IMR-90 (cell line): ENCODE measurements at regions not wholly inside any gene's neighbourhood (a gene's known extent, or its start where the extent isn't known, plus 50 kb on each side); places are given as distances from the start of the nearest gene placed in this dataset.

ENCODE experiments used
- BHLHE40 ChIP-seq: fragments of 150-350 bp; IDR thresholded peaks from 2 replicates; pipeline ENCODE4 v1.6.1; 2016; ENCODE audit warnings: mild to moderate bottlenecking, low read depth, low read length
- CEBPB ChIP-seq: IDR thresholded peaks from 2 replicates; pipeline ENCODE4 v1.6.1; 2012; ENCODE audit warnings: low read depth, low read length, improper control_type of control experiment
- CHD1 ChIP-seq: IDR thresholded peaks from 2 replicates; pipeline ENCODE4 v1.6.1; 2012; ENCODE audit warnings: low read depth, low read length, improper control_type of control experiment
- CTCF ChIP-seq: conservative IDR thresholded peaks from 2 replicates; pipeline ENCODE4 v1.5.1; 2012; ENCODE audit warnings: mild to moderate bottlenecking, low read depth, low read length, improper control_type of control experiment
- FOS ChIP-seq: fragments of 150-350 bp; IDR thresholded peaks from 2 replicates; pipeline ENCODE4 v1.6.1; 2016; ENCODE audit warnings: low read depth, low read length
- MAFK ChIP-seq: IDR thresholded peaks from 2 replicates; pipeline ENCODE4 v1.6.1; 2012; ENCODE audit warnings: low read depth, low read length, improper control_type of control experiment
- MAZ ChIP-seq: IDR thresholded peaks from 2 replicates; pipeline ENCODE4 v1.6.1; 2012; ENCODE audit warnings: low read depth, mild to moderate bottlenecking, low read length, improper control_type of control experiment, moderate library complexity, borderline replicate concordance
- MXI1 ChIP-seq: IDR thresholded peaks from 2 replicates; pipeline ENCODE4 v1.6.1; 2012; ENCODE audit warnings: low read depth, mild to moderate bottlenecking, low read length, moderate library complexity, borderline replicate concordance
- POLR2A ChIP-seq: IDR thresholded peaks from 2 replicates; pipeline ENCODE4 v1.6.1; 2012; ENCODE audit warnings: mild to moderate bottlenecking, low read depth, low read length
- RAD21 ChIP-seq: IDR thresholded peaks from 2 replicates; pipeline ENCODE4 v1.6.1; 2012; ENCODE audit warnings: low read length, improper control_type of control experiment
- RCOR1 ChIP-seq: IDR thresholded peaks from 2 replicates; pipeline ENCODE4 v1.6.1; 2012; ENCODE audit warnings: mild to moderate bottlenecking, low read length, improper control_type of control experiment; ENCODE audit not compliant: insufficient replicate concordance
- RFX5 ChIP-seq: IDR thresholded peaks from 2 replicates; pipeline ENCODE4 v1.8.0; 2012; ENCODE audit warnings: low read depth, mild to moderate bottlenecking, low read length, moderate library complexity
- SMC3 ChIP-seq: fragments of 150-350 bp; IDR thresholded peaks from 2 replicates; pipeline ENCODE4 v1.6.1; 2016; ENCODE audit warnings: low read depth, mild to moderate bottlenecking, antibody characterized with exemption, low read length, moderate library complexity
- USF2 ChIP-seq: fragments of 150-350 bp; IDR thresholded peaks from 2 replicates; pipeline ENCODE4 v1.6.1; 2017; ENCODE audit warnings: mild to moderate bottlenecking, antibody characterized with exemption, low read length, low read depth

GRCh38 chr11:15896026-15896425 is 460.3 kb downstream of the SOX6 start:
- TF ChIP-seq CTCF: no peak
- no peak for TF ChIP-seq POLR2A
- TF ChIP-seq SMC3: no peak
- no peak for TF ChIP-seq MXI1
- TF ChIP-seq BHLHE40: no peak
- no peak for TF ChIP-seq RFX5
- TF ChIP-seq MAFK: no peak
- TF ChIP-seq CEBPB: no peak
- TF ChIP-seq RAD21: no peak
- TF ChIP-seq USF2: no peak
- no peak for TF ChIP-seq RCOR1
- TF ChIP-seq CHD1: no peak
- no peak for TF ChIP-seq MAZ
- TF ChIP-seq FOS: no peak
